ENCODE measurements at regions not wholly inside any gene's neighbourhood (a gene's known extent, or its start where the extent isn't known, plus 50 kb on each side); places are given as distances from the start of the nearest gene placed in this dataset.

DNA sequence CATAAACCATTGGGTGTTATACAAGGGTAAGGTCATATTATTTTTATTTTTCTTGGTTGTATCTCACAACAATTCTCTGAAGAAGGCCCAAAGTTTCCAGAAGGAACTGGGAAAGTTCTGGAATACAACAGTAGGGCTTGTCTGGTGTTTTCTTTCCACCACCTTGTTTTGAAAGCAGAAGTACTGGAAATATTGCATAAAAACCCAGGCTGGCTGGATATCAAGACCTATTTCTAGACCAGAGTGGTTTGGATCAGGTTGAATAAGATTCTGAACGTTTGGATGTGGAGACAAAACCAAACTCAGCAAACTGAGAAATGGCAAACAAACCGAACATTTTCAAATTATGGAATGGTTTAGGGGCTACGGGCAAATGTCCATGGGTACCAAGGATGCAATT lies 182.6 kb upstream of the FZD8 start:
- TF ChIP-seq, protein P1, sequence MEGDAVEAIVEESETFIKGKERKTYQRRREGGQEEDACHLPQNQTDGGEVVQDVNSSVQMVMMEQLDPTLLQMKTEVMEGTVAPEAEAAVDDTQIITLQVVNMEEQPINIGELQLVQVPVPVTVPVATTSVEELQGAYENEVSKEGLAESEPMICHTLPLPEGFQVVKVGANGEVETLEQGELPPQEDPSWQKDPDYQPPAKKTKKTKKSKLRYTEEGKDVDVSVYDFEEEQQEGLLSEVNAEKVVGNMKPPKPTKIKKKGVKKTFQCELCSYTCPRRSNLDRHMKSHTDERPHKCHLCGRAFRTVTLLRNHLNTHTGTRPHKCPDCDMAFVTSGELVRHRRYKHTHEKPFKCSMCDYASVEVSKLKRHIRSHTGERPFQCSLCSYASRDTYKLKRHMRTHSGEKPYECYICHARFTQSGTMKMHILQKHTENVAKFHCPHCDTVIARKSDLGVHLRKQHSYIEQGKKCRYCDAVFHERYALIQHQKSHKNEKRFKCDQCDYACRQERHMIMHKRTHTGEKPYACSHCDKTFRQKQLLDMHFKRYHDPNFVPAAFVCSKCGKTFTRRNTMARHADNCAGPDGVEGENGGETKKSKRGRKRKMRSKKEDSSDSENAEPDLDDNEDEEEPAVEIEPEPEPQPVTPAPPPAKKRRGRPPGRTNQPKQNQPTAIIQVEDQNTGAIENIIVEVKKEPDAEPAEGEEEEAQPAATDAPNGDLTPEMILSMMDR (IDR thresholded peaks at IDR 0.05): no peak
- no peak for TF ChIP-seq EP300 (IDR thresholded peaks at IDR 0.05)

All from upper lobe of left lung (tissue), 4 donors.